HG03280 (cell line): ENCODE measurements at regions not wholly inside any gene's neighbourhood (a gene's known extent, or its start where the extent isn't known, plus 50 kb on each side); places are given as distances from the start of the nearest gene placed in this dataset.
"Not testable (repeated sequence)": the region's sequence is repeated elsewhere in the genome, so short reads cannot be mapped to it uniquely, and the experiment has no call there.

ENCODE experiments used
- ATAC-seq: cut with Tn5 transposase; IDR thresholded peaks from one replicate; pipeline ENCODE4 v1.9.1; 2021; ENCODE audit warnings: mild to moderate bottlenecking, moderate library complexity; ENCODE audit not compliant: unreplicated experiment

- no peak for ATAC-seq
Measured at GRCh38 chr21:28483301-28484035, 509.2 kb downstream of the LTN1 start.

- no peak for ATAC-seq
Measured at GRCh38 chr21:28482657-28483056, 510.0 kb downstream of the LTN1 start.

- ATAC-seq, result no peak
Measured at GRCh38 chr21:28480470-28480869, 512.2 kb downstream of the LTN1 start.

GRCh38 chr21:28473530-28474220 is 519.0 kb downstream of the LTN1 start:
- ATAC-seq, result no peak

GRCh38 chr21:28472543-28472942 is 520.1 kb downstream of the LTN1 start:
- not testable (repeated sequence) for ATAC-seq

GRCh38 chr21:28464988-28465387 is 527.7 kb downstream of the LTN1 start:
- no peak for ATAC-seq

- no peak for ATAC-seq
Measured at GRCh38 chr21:28464095-28464494, 528.6 kb downstream of the LTN1 start.

- ATAC-seq, result no peak
Measured at GRCh38 chr21:28459193-28459592, 533.5 kb downstream of the LTN1 start.

- no peak for ATAC-seq
Measured at GRCh38 chr21:28458446-28458845, 534.2 kb downstream of the LTN1 start.

GRCh38 chr21:28455253-28455600 is 537.5 kb downstream of the LTN1 start:
- ATAC-seq, result no peak

- no peak for ATAC-seq
Measured at GRCh38 chr21:28454564-28455252, 538.0 kb downstream of the LTN1 start.

- ATAC-seq, result no peak
Measured at GRCh38 chr21:28447462-28447861, 545.2 kb downstream of the LTN1 start.

- ATAC-seq, result no peak
Measured at GRCh38 chr21:28445141-28445830, 547.4 kb downstream of the LTN1 start.

- no peak for ATAC-seq
Measured at GRCh38 chr21:28444557-28444956, 548.1 kb downstream of the LTN1 start.

GRCh38 chr21:28444111-28444510 is 548.6 kb downstream of the LTN1 start:
- ATAC-seq, result no peak

- ATAC-seq, result no peak
Measured at GRCh38 chr21:28442624-28443023, 550.1 kb downstream of the LTN1 start.

- no peak for ATAC-seq
Measured at GRCh38 chr21:28442085-28442484, 550.6 kb downstream of the LTN1 start.

GRCh38 chr21:28439788-28440187 is 552.9 kb downstream of the LTN1 start:
- ATAC-seq, result no peak

GRCh38 chr21:28439251-28439650 is 553.4 kb downstream of the LTN1 start:
- ATAC-seq, result no peak

GRCh38 chr21:28437061-28437460 is 555.6 kb downstream of the LTN1 start:
- ATAC-seq, result no peak

GRCh38 chr21:28436286-28436932 is 556.3 kb downstream of the LTN1 start:
- ATAC-seq, result no peak
